DMS53 treated with DMSO at 0.1 percent for 48 hours (cell line): ENCODE measurements at regions not wholly inside any gene's neighbourhood (a gene's known extent, or its start where the extent isn't known, plus 50 kb on each side); places are given as distances from the start of the nearest gene placed in this dataset.
"Not testable (repeated sequence)": the region's sequence is repeated elsewhere in the genome, so short reads cannot be mapped to it uniquely, and the experiment has no call there.

ENCODE experiments used
- DNase-seq: peaks from one replicate; lab custom pipeline; 2025; ENCODE audit not compliant: unreplicated experiment; lab: John Stamatoyannopoulos, UW

GRCh38 chr4:117893207-117893606 lies 141.1 kb upstream of the NDST3 start:
- no peak for DNase-seq

- DNase-seq, result no peak
These were observed 135.8 kb upstream of the NDST3 start for GRCh38 chr4:117898496-117898895.

GRCh38 chr4:117900832-117901231 lies 133.5 kb upstream of the NDST3 start:
- DNase-seq, result no peak

GRCh38 chr4:117907646-117908045 lies 126.6 kb upstream of the NDST3 start:
- no peak for DNase-seq

GRCh38 chr4:117908306-117909207 lies 125.7 kb upstream of the NDST3 start:
- no peak for DNase-seq

GRCh38 chr4:117916728-117917127 lies 117.6 kb upstream of the NDST3 start:
- no peak for DNase-seq

- DNase-seq, result not testable (repeated sequence)
These were observed 112.0 kb upstream of the NDST3 start for GRCh38 chr4:117922311-117922710.

GRCh38 chr4:117927823-117928222 lies 106.5 kb upstream of the NDST3 start:
- not testable (repeated sequence) for DNase-seq

- no peak for DNase-seq
These were observed 92.7 kb upstream of the NDST3 start for GRCh38 chr4:117941611-117942010.

GRCh38 chr4:117949621-117950020 lies 84.7 kb upstream of the NDST3 start:
- no peak for DNase-seq

GRCh38 chr4:117957571-117957970 lies 76.7 kb upstream of the NDST3 start:
- no peak for DNase-seq

- no peak for DNase-seq
These were observed 68.7 kb upstream of the NDST3 start for GRCh38 chr4:117965622-117966021.

GRCh38 chr4:117968606-117969005 lies 65.7 kb upstream of the NDST3 start:
- no peak for DNase-seq

- DNase-seq, result no peak
These were observed 62.9 kb upstream of the NDST3 start for GRCh38 chr4:117971403-117971802.

GRCh38 chr4:117983541-117984365 lies 50.5 kb upstream of the NDST3 start:
- DNase-seq, result peak; percentile 36

- no peak for DNase-seq
These were observed 50.0 kb upstream of the NDST3 start for GRCh38 chr4:117984366-117984680.
